ENCODE measurements at regions not wholly inside any gene's neighbourhood (a gene's known extent, or its start where the extent isn't known, plus 50 kb on each side); places are given as distances from the start of the nearest gene placed in this dataset.

DNA sequence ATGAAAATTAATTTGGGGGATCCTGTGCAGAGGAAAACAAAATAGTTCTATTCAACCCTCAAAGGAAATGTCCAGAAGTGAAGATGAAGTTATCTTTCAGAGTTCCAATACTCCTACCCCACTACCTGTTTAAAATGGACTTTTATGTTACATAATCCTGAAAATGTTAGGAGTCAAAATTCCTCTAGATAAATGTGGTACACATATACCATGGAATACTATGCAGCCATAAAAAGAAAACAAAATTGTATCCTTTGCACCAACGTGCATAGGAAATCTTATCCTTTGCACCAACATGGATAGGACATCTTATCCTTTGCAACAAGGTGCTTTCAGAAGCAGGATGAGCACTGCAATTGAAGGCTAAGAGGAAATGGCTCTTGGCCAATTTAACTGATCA, 245.2 kb downstream of the LTN1 start:
- DNase-seq (ENCODE audit: low read depth): no peak
- TF ChIP-seq, protein P1, sequence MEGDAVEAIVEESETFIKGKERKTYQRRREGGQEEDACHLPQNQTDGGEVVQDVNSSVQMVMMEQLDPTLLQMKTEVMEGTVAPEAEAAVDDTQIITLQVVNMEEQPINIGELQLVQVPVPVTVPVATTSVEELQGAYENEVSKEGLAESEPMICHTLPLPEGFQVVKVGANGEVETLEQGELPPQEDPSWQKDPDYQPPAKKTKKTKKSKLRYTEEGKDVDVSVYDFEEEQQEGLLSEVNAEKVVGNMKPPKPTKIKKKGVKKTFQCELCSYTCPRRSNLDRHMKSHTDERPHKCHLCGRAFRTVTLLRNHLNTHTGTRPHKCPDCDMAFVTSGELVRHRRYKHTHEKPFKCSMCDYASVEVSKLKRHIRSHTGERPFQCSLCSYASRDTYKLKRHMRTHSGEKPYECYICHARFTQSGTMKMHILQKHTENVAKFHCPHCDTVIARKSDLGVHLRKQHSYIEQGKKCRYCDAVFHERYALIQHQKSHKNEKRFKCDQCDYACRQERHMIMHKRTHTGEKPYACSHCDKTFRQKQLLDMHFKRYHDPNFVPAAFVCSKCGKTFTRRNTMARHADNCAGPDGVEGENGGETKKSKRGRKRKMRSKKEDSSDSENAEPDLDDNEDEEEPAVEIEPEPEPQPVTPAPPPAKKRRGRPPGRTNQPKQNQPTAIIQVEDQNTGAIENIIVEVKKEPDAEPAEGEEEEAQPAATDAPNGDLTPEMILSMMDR (IDR thresholded peaks at IDR 0.05; ENCODE audit: low read length, missing control alignments): no peak
- no peak overlapping the region for H3K4me3 ChIP-seq (replicated peaks; ENCODE audit: low read depth, low read length)

DNA sequence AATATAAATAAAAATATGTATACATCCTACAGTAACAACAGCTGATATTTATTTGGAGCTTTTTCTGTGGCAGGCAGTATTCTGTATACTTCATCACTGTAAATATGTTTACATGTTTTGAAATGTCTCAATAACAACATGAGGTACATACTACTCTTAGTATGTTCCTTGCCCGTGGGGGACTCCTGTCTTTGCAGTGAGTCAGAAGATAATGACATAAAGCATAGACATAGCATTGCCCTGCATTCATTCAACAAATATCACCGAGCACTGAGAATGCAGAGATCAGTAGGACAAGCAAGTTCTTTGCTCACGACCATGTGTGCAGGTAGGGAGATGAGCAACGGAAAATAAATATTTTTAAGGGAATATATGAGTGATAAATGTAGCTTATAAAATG, 246.5 kb downstream of the LTN1 start:
- no peak for DNase-seq (ENCODE audit: low read depth)
- H3K4me3 ChIP-seq (replicated peaks; ENCODE audit: low read depth, low read length): no peak overlapping the region
- TF ChIP-seq, protein P1 (IDR thresholded peaks at IDR 0.05; ENCODE audit: low read length, missing control alignments): no peak

DNA sequence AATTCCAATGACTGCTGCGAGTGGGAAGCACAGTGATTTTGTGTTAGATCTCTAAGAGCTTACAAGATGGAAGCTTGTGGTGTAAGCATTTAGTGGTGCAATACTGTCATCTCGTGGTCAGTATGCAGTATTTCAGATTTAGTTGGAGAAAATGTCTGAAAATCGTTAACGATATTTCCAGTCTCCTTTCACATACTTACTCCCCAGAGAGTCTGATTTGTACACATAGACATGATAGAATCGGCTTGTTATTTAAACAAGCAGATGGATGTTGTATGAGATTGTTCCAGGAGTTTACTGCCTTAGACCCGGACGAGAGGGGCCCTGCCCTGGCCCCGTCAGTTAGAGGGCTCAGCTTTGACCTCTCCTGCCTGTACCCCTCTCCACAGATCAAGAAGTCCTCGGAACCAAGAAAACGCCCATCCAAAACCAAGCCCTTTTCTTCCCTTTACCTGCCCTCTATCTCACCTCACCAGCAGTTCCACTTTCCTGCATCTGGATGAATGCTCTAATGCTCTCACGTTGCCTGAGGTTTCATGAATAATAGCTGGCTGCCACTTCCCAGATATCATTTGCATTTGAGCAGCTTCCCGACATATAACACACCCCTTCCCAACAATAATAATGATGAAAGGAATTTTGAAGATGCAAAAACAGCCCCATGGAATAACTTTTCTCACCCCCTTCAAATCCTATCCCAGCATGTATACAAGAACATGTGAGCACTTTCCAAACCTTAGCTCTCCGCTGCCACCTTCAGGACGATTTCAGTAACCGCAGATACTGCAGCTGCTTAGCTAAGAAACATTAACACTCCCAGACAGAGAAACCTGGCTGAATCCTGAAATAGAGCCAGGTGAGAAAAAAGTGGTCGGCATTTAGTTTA, 247.3 kb downstream of the LTN1 start:
- peak overlapping the region; percentile 54 for H3K4me3 ChIP-seq (replicated peaks; ENCODE audit: low read depth, low read length)
- DNase-seq (ENCODE audit: low read depth): peak; percentile 97
- TF ChIP-seq, protein P1 (IDR thresholded peaks at IDR 0.05; ENCODE audit: low read length, missing control alignments): peak; percentile 95

DNA sequence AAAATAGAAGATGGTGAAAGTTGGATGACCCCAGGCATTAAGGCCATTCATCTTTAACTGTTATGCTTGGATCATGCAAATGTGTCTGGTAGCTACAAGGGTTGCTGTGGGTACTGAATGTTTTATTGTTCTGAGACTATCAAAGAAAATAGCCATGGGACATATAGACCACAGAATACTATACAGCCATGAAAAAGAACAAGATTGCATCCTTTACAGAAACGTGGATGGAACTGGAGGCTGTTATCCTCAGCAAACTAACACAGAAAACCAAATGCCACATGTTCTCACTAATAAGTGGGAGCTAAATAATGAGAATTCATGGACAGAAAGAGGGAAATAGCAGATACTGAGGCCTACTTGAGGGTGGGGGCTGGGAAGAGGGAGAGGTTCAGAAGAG, 249.0 kb downstream of the LTN1 start:
- DNase-seq (ENCODE audit: low read depth): no peak
- no peak overlapping the region for H3K4me3 ChIP-seq (replicated peaks; ENCODE audit: low read depth, low read length)
- TF ChIP-seq, protein P1 (IDR thresholded peaks at IDR 0.05; ENCODE audit: low read length, missing control alignments): no peak

DNA sequence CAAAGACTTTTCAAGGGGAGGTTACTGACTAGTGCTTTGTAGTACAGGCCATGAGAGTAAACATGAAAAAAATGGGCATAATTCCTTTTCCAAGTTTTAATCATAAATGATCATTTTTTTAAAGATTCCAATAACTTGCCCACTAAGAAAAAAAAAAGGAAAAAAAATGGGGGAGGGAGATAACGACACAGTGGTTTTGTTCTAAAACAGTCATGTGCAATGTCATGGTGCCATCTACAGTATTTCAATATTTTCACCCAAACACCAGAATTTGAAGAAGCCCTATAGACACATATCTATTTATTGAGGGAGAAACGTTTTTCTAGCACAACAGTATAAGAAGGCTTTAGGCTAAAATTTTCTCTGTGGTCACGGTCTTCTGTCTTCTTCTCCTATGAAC, 250.2 kb downstream of the LTN1 start:
- H3K4me3 ChIP-seq (replicated peaks; ENCODE audit: low read depth, low read length): no peak overlapping the region
- peak; percentile 78 for DNase-seq (ENCODE audit: low read depth)
- TF ChIP-seq, protein P1 (IDR thresholded peaks at IDR 0.05; ENCODE audit: low read length, missing control alignments): peak; percentile 41

DNA sequence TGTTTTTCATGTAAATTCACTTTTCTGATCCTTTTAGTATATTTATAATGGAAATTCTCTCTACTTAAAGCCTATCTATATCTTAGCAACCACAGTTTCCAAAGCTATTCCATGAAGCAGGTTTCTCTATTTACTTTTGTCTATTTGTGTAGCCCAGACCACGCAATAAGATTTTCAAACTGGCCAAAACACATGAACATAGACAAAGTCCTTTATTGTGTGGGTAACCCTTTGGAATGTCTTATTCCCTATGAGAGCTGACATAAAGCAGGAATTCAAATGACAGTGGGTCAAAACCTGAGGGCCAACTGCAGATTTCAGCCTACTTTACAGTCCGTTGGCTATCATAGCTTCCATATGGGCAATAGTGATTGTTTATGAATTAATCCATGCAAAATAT, 252.6 kb downstream of the LTN1 start:
- no peak for DNase-seq (ENCODE audit: low read depth)
- H3K4me3 ChIP-seq (replicated peaks; ENCODE audit: low read depth, low read length): no peak overlapping the region
- TF ChIP-seq, protein P1 (IDR thresholded peaks at IDR 0.05; ENCODE audit: low read length, missing control alignments): no peak

DNA sequence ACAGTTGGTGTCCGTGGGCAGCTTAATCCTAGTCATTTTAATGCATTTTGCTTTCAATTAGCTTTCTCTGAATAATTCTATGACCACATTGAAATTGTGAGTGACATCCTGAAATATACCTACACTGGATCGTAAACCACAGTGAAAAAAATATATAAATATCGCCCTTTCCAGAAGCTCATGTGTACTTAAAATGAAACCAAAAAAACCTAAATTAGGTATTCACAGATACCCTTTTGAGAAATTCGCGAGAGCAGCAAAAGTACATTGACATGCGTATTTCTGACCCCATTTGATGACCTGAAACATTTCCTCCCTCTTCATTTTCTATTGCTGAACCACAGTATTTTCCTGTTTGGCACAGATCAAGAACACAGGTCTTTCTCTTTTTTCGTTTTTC, 253.8 kb downstream of the LTN1 start:
- TF ChIP-seq, protein P1 (IDR thresholded peaks at IDR 0.05; ENCODE audit: low read length, missing control alignments): no peak
- no peak overlapping the region for H3K4me3 ChIP-seq (replicated peaks; ENCODE audit: low read depth, low read length)
- DNase-seq (ENCODE audit: low read depth): no peak
